Smooth muscle cell (in vitro differentiated cells): ENCODE measurements at regions not wholly inside any gene's neighbourhood (a gene's known extent, or its start where the extent isn't known, plus 50 kb on each side); places are given as distances from the start of the nearest gene placed in this dataset.

Experiments used
- DNase-seq: peaks from one replicate; lab custom pipeline; 2025; ENCODE audit not compliant: unreplicated experiment; lab: John Stamatoyannopoulos, UW
- H2AFZ ChIP-seq: fragments of 200-600 bp; sonication (generic); 2 replicates; pipeline ENCODE4 v1.6.0; 2016; ENCODE audit warnings: antibody characterized with exemption, low read depth, mild to moderate bottlenecking
- H3F3A ChIP-seq: fragments of 200-600 bp; sonication (generic); 2 replicates; pipeline ENCODE4 v1.6.0; 2017; ENCODE audit warnings: antibody characterized with exemption, low read depth
- H3K27ac ChIP-seq: fragments of 200-600 bp; sonication (generic); 2 replicates; pipeline ENCODE4 v1.5.1; 2016; ENCODE audit warnings: low read depth, mild to moderate bottlenecking
- H3K27me3 ChIP-seq: fragments of 200-600 bp; sonication (generic); 2 replicates; pipeline ENCODE4 v1.6.1; 2016; ENCODE audit warnings: low read depth, mild to moderate bottlenecking
- H3K36me3 ChIP-seq: fragments of 200-600 bp; sonication (generic); 2 replicates; pipeline ENCODE4 v1.5.1; 2016; ENCODE audit warnings: low read depth
- H3K4me1 ChIP-seq: fragments of 200-600 bp; sonication (generic); 2 replicates; pipeline ENCODE4 v1.5.1; 2016; ENCODE audit warnings: low read depth
- H3K4me2 ChIP-seq: fragments of 200-600 bp; sonication (generic); 2 replicates; pipeline ENCODE4 v1.6.0; 2016; ENCODE audit warnings: mild to moderate bottlenecking
- H3K4me3 ChIP-seq: fragments of 200-600 bp; sonication (generic); 2 replicates; pipeline ENCODE4 v1.5.1; 2016; ENCODE audit warnings: mild to moderate bottlenecking
- H3K79me2 ChIP-seq: fragments of 200-600 bp; sonication (generic); 2 replicates; pipeline ENCODE4 v1.6.0; 2016; ENCODE audit warnings: low read depth, mild to moderate bottlenecking
- H3K9ac ChIP-seq: fragments of 200-600 bp; sonication (generic); 2 replicates; pipeline ENCODE4 v1.6.0; 2016; ENCODE audit warnings: low read depth
- H3K9me3 ChIP-seq: fragments of 200-600 bp; sonication (generic); replicated peaks from 2 replicates; pipeline ENCODE4 v1.5.1; 2016; ENCODE audit warnings: low read depth
- H4K20me1 ChIP-seq: fragments of 200-600 bp; sonication (generic); 2 replicates; pipeline ENCODE4 v1.6.0; 2016; ENCODE audit warnings: low read depth
- CTCF ChIP-seq: fragments of 200-600 bp; sonication (generic); IDR thresholded peaks from 2 replicates; pipeline ENCODE4 v1.5.1; 2017; ENCODE audit warnings: borderline replicate concordance, mild to moderate bottlenecking, antibody characterized with exemption; ENCODE audit not compliant: insufficient read depth, poor library complexity, severe bottlenecking
- WGBS: methylation state at CpG from one replicate; pipeline ENCODE4 v1.1.7; 2016; ENCODE audit warnings: low lambda C conversion rate; 5-methylcytosine and 5-hydroxymethylcytosine counted together

- no peaks in the 10 kb centered on the region for H3F3A ChIP-seq
- H3K27ac ChIP-seq, result no peak overlapping the region
- DNase-seq, result no peak
- H3K27me3 ChIP-seq, result peaks cover 6% of the 10 kb centered on the region
- H3K4me1 ChIP-seq, result peaks cover 3% of the 10 kb centered on the region
- no peak for TF ChIP-seq CTCF
- H4K20me1 ChIP-seq, result no peaks in the 10 kb centered on the region
- H3K79me2 ChIP-seq, result no peaks in the 10 kb centered on the region
- no peak overlapping the region for H2AFZ ChIP-seq
- H3K4me3 ChIP-seq, result no peak overlapping the region
- 91% methylated on average over 5 of the region's 5 CpGs for WGBS
- H3K9ac ChIP-seq, result no peak overlapping the region
- no peaks in the 10 kb centered on the region for H3K36me3 ChIP-seq
- no peak overlapping the region for H3K4me2 ChIP-seq
- no peaks in the 10 kb centered on the region for H3K9me3 ChIP-seq
Observed at GRCh38 chr1:58304346-58304975, 242.1 kb downstream of the OMA1 start.

GRCh38 chr1:58303841-58304240 lies 242.7 kb downstream of the OMA1 start:
- no peaks in the 10 kb centered on the region for H3F3A ChIP-seq
- DNase-seq, result no peak
- 52% methylated on average over 3 of the region's 3 CpGs for WGBS
- peaks cover 3% of the 10 kb centered on the region for H3K4me1 ChIP-seq
- no peak overlapping the region for H3K4me3 ChIP-seq
- no peak overlapping the region for H3K4me2 ChIP-seq
- peaks cover 6% of the 10 kb centered on the region for H3K27me3 ChIP-seq
- no peak overlapping the region for H3K9ac ChIP-seq
- no peak for TF ChIP-seq CTCF
- no peaks in the 10 kb centered on the region for H3K36me3 ChIP-seq
- no peaks in the 10 kb centered on the region for H3K9me3 ChIP-seq
- H3K27ac ChIP-seq, result no peak overlapping the region
- no peaks in the 10 kb centered on the region for H4K20me1 ChIP-seq
- H2AFZ ChIP-seq, result no peak overlapping the region
- H3K79me2 ChIP-seq, result no peaks in the 10 kb centered on the region

GRCh38 chr1:58293388-58293787 lies 253.1 kb downstream of the OMA1 start:
- no peak overlapping the region for H2AFZ ChIP-seq
- H3K27ac ChIP-seq, result no peak overlapping the region
- WGBS, result 64% methylated on average over 1 of the region's 1 CpG
- no peak overlapping the region for H3K4me3 ChIP-seq
- H3K9ac ChIP-seq, result no peak overlapping the region
- H3K4me2 ChIP-seq, result no peak overlapping the region
- H3K9me3 ChIP-seq, result no peaks in the 10 kb centered on the region
- no peaks in the 10 kb centered on the region for H3F3A ChIP-seq
- no peaks in the 10 kb centered on the region for H4K20me1 ChIP-seq
- H3K79me2 ChIP-seq, result no peaks in the 10 kb centered on the region
- H3K36me3 ChIP-seq, result no peaks in the 10 kb centered on the region
- peaks cover 5% of the 10 kb centered on the region for H3K27me3 ChIP-seq
- DNase-seq, result no peak
- TF ChIP-seq CTCF, result no peak
- H3K4me1 ChIP-seq, result no peaks in the 10 kb centered on the region

GRCh38 chr1:58290685-58291372 lies 255.7 kb downstream of the OMA1 start:
- Histone ChIP-seq H2AFZ (no peak overlapping the region), H3K9me3 (no peaks in the 10 kb centered on the region), H3K36me3 (no peaks in the 10 kb centered on the region), H4K20me1 (no peaks in the 10 kb centered on the region), H3F3A (no peaks in the 10 kb centered on the region), H3K9ac (no peak overlapping the region), H3K4me1 (no peaks in the 10 kb centered on the region), H3K4me2 (no peak overlapping the region), H3K79me2 (no peaks in the 10 kb centered on the region), H3K4me3 (no peak overlapping the region), H3K27ac (no peak overlapping the region), H3K27me3 (no peaks in the 10 kb centered on the region)
- no peak for TF ChIP-seq CTCF
- DNase-seq, result no peak
- WGBS, result 44% methylated on average over 6 of the region's 6 CpGs
